Adrenal gland (tissue), 9 donors: ENCODE measurements at regions not wholly inside any gene's neighbourhood (a gene's known extent, or its start where the extent isn't known, plus 50 kb on each side); places are given as distances from the start of the nearest gene placed in this dataset.

Source experiments
- DNase-seq, 7 donors: peaks; one replicate each; pipeline ENCODE4 v3.0.0-alpha.2; 2019 to 2020
- H3K27ac ChIP-seq, 5 donors: fragments of 200-600 bp; sonication (generic) in 4 of 5; 1 replicate in 3 of 5; 2 replicates in 2 of 5; pipeline versions ENCODE4 v1.5.1 to v1.8.0; 2016 to 2020; ENCODE audit warnings: mild to moderate bottlenecking in 1 of 5
- H3K27me3 ChIP-seq: fragments of 200-600 bp; 2 replicates; pipeline ENCODE4 v1.8.0; 2021
- H3K36me3 ChIP-seq, 2 donors: fragments of 200-600 bp; replicated peaks in 1 of 2; 1 replicate in 1 of 2; 2 replicates in 1 of 2; pipeline versions ENCODE4 v1.5.1 to v1.8.0; 2018 to 2022
- H3K4me1 ChIP-seq, 2 donors: fragments of 200-600 bp; replicated peaks in 1 of 2; 1 replicate in 1 of 2; 2 replicates in 1 of 2; pipeline versions ENCODE4 v1.5.1 to v1.8.0; 2018 to 2021
- H3K4me3 ChIP-seq, 4 donors: fragments of 200-600 bp; sonication (generic) in 3 of 4; one replicate each; pipeline ENCODE4 v1.5.1; 2016 to 2018
- H3K9me3 ChIP-seq, 3 donors: fragments of 200-600 bp; sonication (generic) in 1 of 3; replicated peaks in 1 of 3; 1 replicate in 2 of 3; 2 replicates in 1 of 3; pipeline versions ENCODE4 v1.5.1 to v1.8.0; 2016 to 2021
- CTCF ChIP-seq, 6 experiments: fragments of 450-650 bp in 4 of 6; fragments of 200-600 bp in 2 of 6; sonication (generic) in 1 of 6; IDR thresholded peaks; 1 replicate in 5 of 6; 2 replicates in 1 of 6; pipeline versions ENCODE4 v1.5.1 to v1.8.0; 2016 to 2021; ENCODE audit warnings: antibody characterized with exemption in 6 of 6, mild to moderate bottlenecking in 2 of 6, moderate library complexity in 1 of 6
- POLR2A ChIP-seq, 2 donors: fragments of 450-650 bp; IDR thresholded peaks; one replicate each; pipeline ENCODE4 v1.6.1; 2017; ENCODE audit warnings: antibody characterized with exemption in 2 of 2, mild to moderate bottlenecking in 2 of 2, moderate library complexity in 1 of 2
- WGBS, 4 donors: extraction: QIAGEN DNeasy Blood & Tissue Kit in 2 of 4; methylation state at CpG; one replicate each; pipeline versions ENCODE4 v1.1.5 to v1.1.7; 2013 to 2017; 5-methylcytosine and 5-hydroxymethylcytosine counted together
- intact Hi-C, 2 donors: fragments of 100-400 bp; cut with DNase I; formaldehyde crosslinking; loops; one replicate each; pipeline versions ENCODE4 v1.14.1 to v1.15.0; 2022 to 2023
- donor health status: healthy with polysubstance abuse.
- donor health status: Bipolar disorder and iron deficiency.
- donor health status: DM: yes; HTN: yes; CAD: no.
- donor health status: DM: no; HTN: no; CAD: no.
- donor health status: DM: no; HTN: no; CAD: no.

GRCh38 chr2:21260311-21260710 is 136.5 kb downstream of the TDRD15 start:
- no peak for DNase-seq
- 86 to 94% (median 90%) methylated on average over 3 of the region's 3 CpGs for WGBS, 4 donors
- Histone ChIP-seq H3K27me3 (no peaks in the 10 kb centered on the region), H3K4me1 (peaks cover 0 to 4% of the 10 kb centered on the region in 2 donors), H3K36me3 (no peaks in the 10 kb centered on the region), H3K27ac (no peak overlapping the region), H3K9me3 (no peaks in the 10 kb centered on the region), H3K4me3 (no peak overlapping the region)
- intact Hi-C loops: no loop called here
- TF ChIP-seq CTCF (IDR thresholded peaks at IDR 0.05) (no peak), POLR2A (IDR thresholded peaks at IDR 0.05) (no peak)

GRCh38 chr2:21261591-21261990 is 137.8 kb downstream of the TDRD15 start:
- TF ChIP-seq CTCF (IDR thresholded peaks at IDR 0.05) (no peak), POLR2A (IDR thresholded peaks at IDR 0.05) (no peak)
- H3K4me3 ChIP-seq: no peak overlapping the region
- no peaks in the 10 kb centered on the region for H3K9me3 ChIP-seq
- intact Hi-C loops: no loop called here
- DNase-seq: no peak
- peaks cover 0 to under 1% of the 10 kb centered on the region in 2 donors for H3K4me1 ChIP-seq
- H3K27me3 ChIP-seq: no peaks in the 10 kb centered on the region
- H3K36me3 ChIP-seq: no peaks in the 10 kb centered on the region
- no peak overlapping the region for H3K27ac ChIP-seq
- WGBS, 4 donors: 70 to 89% (median 85%) methylated on average over 6 of the region's 6 CpGs

GRCh38 chr2:21262426-21262940 is 138.7 kb downstream of the TDRD15 start:
- Histone ChIP-seq H3K36me3 (no peaks in the 10 kb centered on the region), H3K27ac (no peak overlapping the region), H3K4me1 (no peaks in the 10 kb centered on the region), H3K9me3 (no peaks in the 10 kb centered on the region), H3K4me3 (no peak overlapping the region), H3K27me3 (no peaks in the 10 kb centered on the region)
- TF ChIP-seq POLR2A (IDR thresholded peaks at IDR 0.05) (no peak), CTCF (IDR thresholded peaks at IDR 0.05) (no peak)
- WGBS, 4 donors: 66 to 89% (median 87%) methylated on average over 2 of the region's 2 CpGs
- no peak for DNase-seq
- intact Hi-C loops: no loop called here

GRCh38 chr2:21263622-21264021 is 139.9 kb downstream of the TDRD15 start:
- 92 to 96% (median 95%) methylated on average over 3 of the region's 3 CpGs for WGBS, 4 donors
- Histone ChIP-seq H3K36me3 (no peaks in the 10 kb centered on the region), H3K4me3 (no peak overlapping the region), H3K27me3 (no peaks in the 10 kb centered on the region), H3K9me3 (no peaks in the 10 kb centered on the region), H3K27ac (no peak overlapping the region), H3K4me1 (peaks cover 0 to 4% of the 10 kb centered on the region in 2 donors)
- TF ChIP-seq POLR2A (IDR thresholded peaks at IDR 0.05) (no peak), CTCF (IDR thresholded peaks at IDR 0.05) (no peak)
- no peak for DNase-seq
- intact Hi-C loops: no loop called here
